ENCODE measurements at regions not wholly inside any gene's neighbourhood (a gene's known extent, or its start where the extent isn't known, plus 50 kb on each side); places are given as distances from the start of the nearest gene placed in this dataset.
A peak's percentile ranks its signal among the peaks of the same experiment; 100 is the strongest.

DNA sequence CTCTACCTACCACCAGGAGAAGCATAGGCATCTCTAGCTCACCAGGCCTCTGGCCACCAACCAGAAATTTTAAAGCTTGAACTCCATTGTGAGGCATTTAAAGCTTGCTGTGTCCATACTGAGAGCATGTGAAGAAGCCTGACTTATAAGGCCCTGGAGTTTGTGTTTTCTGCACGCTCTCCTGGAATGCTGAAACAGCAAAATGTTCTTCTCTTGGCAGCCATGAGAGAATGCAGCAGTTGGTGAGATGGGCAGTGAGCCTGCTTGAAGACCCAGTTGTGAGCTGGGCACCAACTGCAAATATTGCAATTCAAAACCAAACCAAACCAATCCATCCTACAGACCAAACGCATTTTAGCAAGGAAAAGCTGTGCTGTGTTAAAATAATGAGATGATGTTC lies 170.0 kb upstream of the IVNS1ABP start:
- TF ChIP-seq, protein P1, sequence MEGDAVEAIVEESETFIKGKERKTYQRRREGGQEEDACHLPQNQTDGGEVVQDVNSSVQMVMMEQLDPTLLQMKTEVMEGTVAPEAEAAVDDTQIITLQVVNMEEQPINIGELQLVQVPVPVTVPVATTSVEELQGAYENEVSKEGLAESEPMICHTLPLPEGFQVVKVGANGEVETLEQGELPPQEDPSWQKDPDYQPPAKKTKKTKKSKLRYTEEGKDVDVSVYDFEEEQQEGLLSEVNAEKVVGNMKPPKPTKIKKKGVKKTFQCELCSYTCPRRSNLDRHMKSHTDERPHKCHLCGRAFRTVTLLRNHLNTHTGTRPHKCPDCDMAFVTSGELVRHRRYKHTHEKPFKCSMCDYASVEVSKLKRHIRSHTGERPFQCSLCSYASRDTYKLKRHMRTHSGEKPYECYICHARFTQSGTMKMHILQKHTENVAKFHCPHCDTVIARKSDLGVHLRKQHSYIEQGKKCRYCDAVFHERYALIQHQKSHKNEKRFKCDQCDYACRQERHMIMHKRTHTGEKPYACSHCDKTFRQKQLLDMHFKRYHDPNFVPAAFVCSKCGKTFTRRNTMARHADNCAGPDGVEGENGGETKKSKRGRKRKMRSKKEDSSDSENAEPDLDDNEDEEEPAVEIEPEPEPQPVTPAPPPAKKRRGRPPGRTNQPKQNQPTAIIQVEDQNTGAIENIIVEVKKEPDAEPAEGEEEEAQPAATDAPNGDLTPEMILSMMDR (conservative IDR thresholded peaks at IDR 0.05; ENCODE audit: low read length): no peak
- no peak overlapping the region for H3K4me3 ChIP-seq (ENCODE audit: low read length)
- DNase-seq (ENCODE audit: low read depth): no peak

DNA sequence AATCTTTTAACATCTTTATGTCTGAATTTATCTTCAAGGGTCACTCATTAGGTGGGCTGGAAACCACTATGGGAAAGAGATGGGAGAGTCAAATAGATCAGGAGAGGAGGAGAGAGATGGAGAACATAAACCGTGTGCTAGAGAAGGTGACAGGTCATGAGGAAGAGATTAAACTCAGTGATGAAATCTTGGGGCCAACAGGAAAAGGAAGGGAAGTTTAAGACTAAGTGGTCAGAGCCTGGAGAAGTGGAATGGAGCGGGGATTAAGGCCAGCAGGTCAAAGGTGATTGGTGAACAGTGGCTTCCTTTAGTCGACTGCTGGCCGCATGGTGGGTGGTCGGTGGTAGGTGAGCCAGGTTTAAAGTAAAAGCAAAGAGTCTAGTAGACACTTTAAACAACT lies 169.3 kb upstream of the IVNS1ABP start:
- TF ChIP-seq, protein P1 (conservative IDR thresholded peaks at IDR 0.05; ENCODE audit: low read length): no peak
- no peak overlapping the region for H3K4me3 ChIP-seq (ENCODE audit: low read length)
- DNase-seq (ENCODE audit: low read depth): no peak

- TF ChIP-seq, protein P1 (conservative IDR thresholded peaks at IDR 0.05; ENCODE audit: low read length): no peak
- no peak overlapping the region for H3K4me3 ChIP-seq (ENCODE audit: low read length)
- DNase-seq (ENCODE audit: low read depth): peak; percentile 99
These were observed 166.8 kb upstream of the IVNS1ABP start for GRCh38 chr1:185483664-185484450.

DNA sequence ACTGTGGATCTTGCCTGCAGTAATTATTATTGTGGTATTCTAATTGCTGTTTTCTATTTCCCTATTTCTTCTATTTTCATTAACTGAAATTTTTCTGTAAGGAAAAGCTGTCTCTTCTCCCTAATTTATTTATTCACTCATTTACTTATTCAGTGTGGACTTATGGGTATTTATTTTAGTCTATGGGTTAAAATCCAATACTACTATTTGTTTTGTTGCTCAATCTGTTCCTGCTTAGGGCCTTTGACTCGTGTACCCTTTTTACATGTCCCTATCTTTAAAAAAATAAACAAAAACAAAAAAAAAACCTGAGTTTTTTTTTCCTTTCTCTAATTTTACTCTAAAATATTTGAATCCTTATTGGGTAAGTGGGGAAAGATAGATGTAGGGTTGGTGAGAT lies 166.2 kb upstream of the IVNS1ABP start:
- no peak overlapping the region for H3K4me3 ChIP-seq (ENCODE audit: low read length)
- no peak for DNase-seq (ENCODE audit: low read depth)
- TF ChIP-seq, protein P1 (conservative IDR thresholded peaks at IDR 0.05; ENCODE audit: low read length): no peak

- TF ChIP-seq, protein P1 (conservative IDR thresholded peaks at IDR 0.05; ENCODE audit: low read length): no peak
- DNase-seq (ENCODE audit: low read depth): peak; percentile 65
- H3K4me3 ChIP-seq (ENCODE audit: low read length): no peak overlapping the region
These were observed 163.5 kb upstream of the IVNS1ABP start for GRCh38 chr1:185480545-185480944.

DNA sequence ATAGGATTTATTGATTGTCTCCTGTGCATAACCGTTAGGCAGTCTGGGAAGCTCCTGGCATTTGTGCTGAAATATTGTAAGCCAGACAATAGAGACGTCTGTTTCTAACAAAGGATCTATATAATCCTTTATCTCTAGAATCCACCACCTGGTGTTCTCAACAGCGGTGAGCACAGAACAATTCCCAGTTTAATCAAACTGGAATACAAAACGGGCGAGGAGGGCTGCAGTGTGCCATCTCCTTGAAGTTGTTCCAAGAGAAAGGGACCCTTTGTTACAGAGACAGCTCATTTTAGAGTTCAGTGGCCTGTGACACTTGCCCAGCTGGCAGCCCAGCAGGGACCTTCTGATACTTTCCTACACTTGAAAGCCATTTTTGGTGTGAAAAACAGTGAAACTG lies 162.8 kb upstream of the IVNS1ABP start:
- TF ChIP-seq, protein P1 (conservative IDR thresholded peaks at IDR 0.05; ENCODE audit: low read length): no peak

DNA sequence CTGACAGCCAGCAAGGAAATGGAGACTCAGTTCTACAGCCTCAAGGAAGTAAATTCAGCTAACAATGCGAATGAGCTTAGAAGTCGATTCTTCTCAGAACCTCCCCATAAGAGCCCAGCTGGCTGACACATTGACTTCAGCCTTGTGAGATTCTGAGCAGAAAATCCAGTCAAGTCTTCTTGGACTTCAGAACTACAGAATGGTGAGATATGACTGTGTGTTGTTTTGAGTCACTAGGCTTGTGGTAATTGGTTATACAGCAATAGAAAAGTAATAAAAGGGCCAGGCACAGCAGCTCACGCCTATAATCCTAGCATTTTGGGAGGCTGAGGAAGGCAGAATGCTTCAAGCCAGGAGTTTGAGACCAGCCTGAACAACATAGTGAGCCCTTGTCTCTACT lies 161.8 kb upstream of the IVNS1ABP start:
- H3K4me3 ChIP-seq (ENCODE audit: low read length): no peak overlapping the region
- TF ChIP-seq, protein P1 (conservative IDR thresholded peaks at IDR 0.05; ENCODE audit: low read length): no peak
- DNase-seq (ENCODE audit: low read depth): no peak

More for the DNA sequence above, 162.8 kb upstream of the IVNS1ABP start:
- no peak overlapping the region for H3K4me3 ChIP-seq (ENCODE audit: low read length)
- no peak for DNase-seq (ENCODE audit: low read depth)

Data from AG10803 (cell line).